ENCODE measurements at regions not wholly inside any gene's neighbourhood (a gene's known extent, or its start where the extent isn't known, plus 50 kb on each side); places are given as distances from the start of the nearest gene placed in this dataset.

GRCh38 chr3:72328755-72329277, 519.4 kb downstream of the SHQ1 start:
- TF ChIP-seq CTCF (IDR thresholded peaks at IDR 0.05) (no peak), POLR2A (IDR thresholded peaks at IDR 0.05) (no peak)

Measured in gastroesophageal sphincter (tissue), 3 donors.